ENCODE measurements at regions not wholly inside any gene's neighbourhood (a gene's known extent, or its start where the extent isn't known, plus 50 kb on each side); places are given as distances from the start of the nearest gene placed in this dataset.

GRCh38 chr9:108645520-108645919 lies 210.3 kb downstream of the ACTL7B start:
- TF ChIP-seq CTCF (IDR thresholded peaks at IDR 0.05) (no peak), EZH2 (IDR thresholded peaks at IDR 0.05; ENCODE audit: borderline replicate concordance, insufficient read depth, low read depth, low read length, poor library complexity, severe bottlenecking) (no peak)

All from B cell (primary cell).